GM10248 (cell line): ENCODE measurements at regions not wholly inside any gene's neighbourhood (a gene's known extent, or its start where the extent isn't known, plus 50 kb on each side); places are given as distances from the start of the nearest gene placed in this dataset.

ENCODE experiments used
- CTCF ChIA-PET: fragments of 300-600 bp; sonication (Branson Sonifier 250); formaldehyde crosslinking; extraction: SDS; loops from one replicate; lab custom pipeline; 2021; ENCODE audit warnings: antibody characterized with exemption; lab: Yijun Ruan, JAX
- POLR2A ChIA-PET: fragments of 350-650 bp; sonication (Branson Sonifier 250); formaldehyde crosslinking; extraction: SDS; loops from one replicate; lab custom pipeline; 2020; ENCODE audit warnings: antibody characterized with exemption; lab: Yijun Ruan, JAX
- DNase-seq: peaks from one replicate; pipeline ENCODE4 v3.0.0; 2012; ENCODE audit errors: extremely low spot score
- TF ChIP-seq, protein P1 (sequence below): IDR thresholded peaks from 2 replicates; pipeline ENCODE4 v1.5.1; 2012; ENCODE audit warnings: mild to moderate bottlenecking, low read depth; ENCODE audit errors: extremely low read depth, missing control alignments, control extremely low read depth

DNA sequence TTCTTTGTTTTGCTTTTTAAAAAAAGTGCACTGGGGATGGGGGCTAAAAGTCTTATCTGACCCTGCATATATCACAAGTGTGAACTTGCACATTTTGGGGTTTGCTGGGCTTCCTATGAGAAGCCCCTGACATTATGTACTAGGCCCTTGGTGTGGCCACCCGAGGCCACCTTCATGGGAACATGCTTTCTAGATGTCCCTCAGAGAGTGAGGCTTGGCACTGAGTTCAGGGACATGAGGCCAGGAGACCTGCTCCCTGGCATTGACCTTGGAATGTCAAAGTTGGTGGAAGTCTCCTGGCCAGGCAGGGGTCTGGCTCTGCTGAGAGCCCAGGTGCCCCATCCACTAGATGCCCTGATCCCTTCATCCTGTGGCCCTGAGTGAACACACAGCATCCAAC is 536.2 kb downstream of the TCERG1L start:
- TF ChIP-seq, protein P1, sequence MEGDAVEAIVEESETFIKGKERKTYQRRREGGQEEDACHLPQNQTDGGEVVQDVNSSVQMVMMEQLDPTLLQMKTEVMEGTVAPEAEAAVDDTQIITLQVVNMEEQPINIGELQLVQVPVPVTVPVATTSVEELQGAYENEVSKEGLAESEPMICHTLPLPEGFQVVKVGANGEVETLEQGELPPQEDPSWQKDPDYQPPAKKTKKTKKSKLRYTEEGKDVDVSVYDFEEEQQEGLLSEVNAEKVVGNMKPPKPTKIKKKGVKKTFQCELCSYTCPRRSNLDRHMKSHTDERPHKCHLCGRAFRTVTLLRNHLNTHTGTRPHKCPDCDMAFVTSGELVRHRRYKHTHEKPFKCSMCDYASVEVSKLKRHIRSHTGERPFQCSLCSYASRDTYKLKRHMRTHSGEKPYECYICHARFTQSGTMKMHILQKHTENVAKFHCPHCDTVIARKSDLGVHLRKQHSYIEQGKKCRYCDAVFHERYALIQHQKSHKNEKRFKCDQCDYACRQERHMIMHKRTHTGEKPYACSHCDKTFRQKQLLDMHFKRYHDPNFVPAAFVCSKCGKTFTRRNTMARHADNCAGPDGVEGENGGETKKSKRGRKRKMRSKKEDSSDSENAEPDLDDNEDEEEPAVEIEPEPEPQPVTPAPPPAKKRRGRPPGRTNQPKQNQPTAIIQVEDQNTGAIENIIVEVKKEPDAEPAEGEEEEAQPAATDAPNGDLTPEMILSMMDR = no peak
- DNase-seq = no peak
- ChIA-PET POLR2A (no interaction called here), CTCF (no interaction called here)

DNA sequence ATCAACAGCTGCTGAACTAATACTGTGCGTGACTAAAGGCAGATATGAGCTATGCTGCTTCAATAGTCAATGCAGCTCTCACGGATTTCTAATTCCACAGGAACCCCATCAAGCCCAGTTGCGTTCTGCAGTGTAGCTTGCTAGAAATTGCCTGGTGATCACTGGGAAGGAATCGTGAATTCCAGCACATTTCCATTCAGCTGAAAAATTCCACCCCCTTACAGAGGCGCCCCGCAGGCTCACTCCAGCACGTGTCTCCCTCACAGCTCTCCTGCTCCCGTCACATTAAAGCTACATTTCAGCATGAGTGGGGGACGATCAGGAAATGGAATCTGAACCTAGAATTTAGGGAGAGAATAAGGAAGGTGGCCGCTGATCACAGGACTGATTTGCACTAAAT is 534.8 kb downstream of the TCERG1L start:
- TF ChIP-seq, protein P1 = no peak
- CTCF ChIA-PET = no interaction called here
- no peak for DNase-seq
- POLR2A ChIA-PET = no interaction called here

DNA sequence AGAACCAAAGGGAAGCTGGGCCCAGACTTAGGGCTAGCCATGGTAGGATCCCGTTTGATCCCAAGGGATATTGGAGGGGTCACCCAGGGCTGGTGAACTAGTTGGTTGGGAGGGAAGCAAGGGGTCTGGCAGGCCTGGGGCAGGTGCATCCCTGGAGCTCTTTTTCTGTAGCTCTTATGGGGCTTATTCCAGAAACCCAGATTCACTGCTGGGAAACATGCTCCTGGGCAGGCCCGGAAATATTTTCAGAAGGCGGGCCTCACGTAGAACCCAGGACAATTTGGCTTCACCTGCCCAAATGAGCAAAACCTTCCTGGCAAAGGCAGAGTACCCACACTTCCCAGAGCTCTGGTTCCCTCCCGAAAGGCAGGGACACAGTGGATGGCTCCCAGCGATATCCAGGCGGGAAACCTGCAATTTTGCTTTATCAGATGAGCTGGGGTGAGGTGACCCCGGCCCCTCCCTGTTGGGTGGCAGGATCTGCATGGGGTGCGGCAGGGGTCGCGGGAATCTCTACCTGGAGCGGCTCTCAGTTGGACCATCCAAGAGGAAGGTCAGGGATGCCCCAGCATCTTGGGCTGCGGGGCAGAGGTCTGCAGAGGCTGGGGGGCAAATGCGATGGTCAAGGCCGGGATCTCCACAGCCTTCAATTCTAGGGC is 533.9 kb downstream of the TCERG1L start:
- no peak for DNase-seq
- TF ChIP-seq, protein P1 = no peak
- CTCF ChIA-PET = no interaction called here
- POLR2A ChIA-PET = no interaction called here

DNA sequence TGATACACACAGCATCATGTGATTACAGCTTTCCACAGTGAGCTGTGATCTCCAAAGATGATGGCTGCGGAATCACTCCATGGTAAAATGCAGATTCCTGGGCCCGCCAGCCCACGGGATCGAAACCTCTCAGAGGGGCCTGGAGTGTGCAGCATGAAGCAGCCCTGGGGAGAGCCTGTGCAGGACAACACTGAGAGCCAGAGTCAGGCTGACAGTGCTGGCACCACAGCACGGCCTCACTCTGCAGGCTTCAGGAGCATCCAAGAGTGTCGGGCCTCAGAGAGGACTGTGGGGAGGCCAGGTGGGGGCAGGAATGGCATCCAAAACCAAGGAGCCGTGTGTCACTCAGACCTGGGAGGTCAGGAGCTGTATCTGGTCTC is 533.4 kb downstream of the TCERG1L start:
- DNase-seq = no peak
- ChIA-PET POLR2A (no interaction called here), CTCF (no interaction called here)
- TF ChIP-seq, protein P1 = no peak

DNA sequence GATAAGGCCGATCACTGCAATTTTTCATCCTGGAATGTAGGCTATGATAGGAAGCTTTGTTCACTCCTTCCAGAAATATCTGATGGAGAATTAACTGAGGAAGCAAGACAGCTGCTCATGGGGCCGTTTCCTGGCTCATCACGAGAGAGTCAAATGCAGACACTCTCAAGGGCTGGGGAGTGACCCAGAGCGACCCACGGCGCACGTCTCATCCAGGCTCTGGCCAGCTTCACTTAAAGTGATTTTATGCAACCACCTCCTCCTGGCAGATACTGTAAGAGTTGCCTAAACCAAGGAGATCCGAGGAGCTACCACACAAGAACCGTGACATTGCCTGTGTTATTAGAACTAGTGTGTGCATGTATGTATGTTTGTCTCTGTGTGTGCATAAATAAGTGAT is 530.8 kb downstream of the TCERG1L start:
- TF ChIP-seq, protein P1 = no peak
- ChIA-PET POLR2A (no interaction called here), CTCF (no interaction called here)
- DNase-seq = no peak

DNA sequence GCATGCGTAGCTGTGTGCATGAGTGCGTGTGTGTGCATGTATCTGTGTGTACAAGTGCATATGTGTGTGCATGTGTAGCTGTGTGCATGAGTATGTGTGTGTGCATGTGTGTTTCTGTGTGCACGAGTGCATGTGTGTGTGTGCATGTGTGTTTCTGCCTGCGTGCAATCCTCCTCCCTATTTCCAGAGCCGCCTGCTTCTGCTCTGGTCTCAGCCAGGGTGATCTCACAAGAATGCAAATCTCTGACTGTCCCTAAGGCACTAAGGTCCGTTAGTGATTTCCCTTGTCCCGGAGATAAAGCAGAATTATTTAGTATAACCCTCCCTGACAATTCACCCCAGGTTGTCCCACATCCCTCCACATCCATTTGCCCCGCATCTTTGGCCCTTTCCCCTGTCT is 530.3 kb downstream of the TCERG1L start:
- CTCF ChIA-PET = no interaction called here
- POLR2A ChIA-PET = no interaction called here

More for the DNA sequence above, 530.3 kb downstream of the TCERG1L start:
- DNase-seq = no peak
- TF ChIP-seq, protein P1 = no peak
